Stimulated activated CD4-positive, alpha-beta T cell treated with anti-CD3 and anti-CD28 coated beads, Interleukin-2, amount 100 ng/mL, for 48 hours (primary cell): ENCODE measurements at regions not wholly inside any gene's neighbourhood (a gene's known extent, or its start where the extent isn't known, plus 50 kb on each side); places are given as distances from the start of the nearest gene placed in this dataset.
"Not testable (repeated sequence)": the region's sequence is repeated elsewhere in the genome, so short reads cannot be mapped to it uniquely, and the experiment has no call there.

Experiments used
- DNase-seq, 2 donors: peaks; one replicate each; pipeline ENCODE4 v3.0.0-alpha.2; 2020

DNA sequence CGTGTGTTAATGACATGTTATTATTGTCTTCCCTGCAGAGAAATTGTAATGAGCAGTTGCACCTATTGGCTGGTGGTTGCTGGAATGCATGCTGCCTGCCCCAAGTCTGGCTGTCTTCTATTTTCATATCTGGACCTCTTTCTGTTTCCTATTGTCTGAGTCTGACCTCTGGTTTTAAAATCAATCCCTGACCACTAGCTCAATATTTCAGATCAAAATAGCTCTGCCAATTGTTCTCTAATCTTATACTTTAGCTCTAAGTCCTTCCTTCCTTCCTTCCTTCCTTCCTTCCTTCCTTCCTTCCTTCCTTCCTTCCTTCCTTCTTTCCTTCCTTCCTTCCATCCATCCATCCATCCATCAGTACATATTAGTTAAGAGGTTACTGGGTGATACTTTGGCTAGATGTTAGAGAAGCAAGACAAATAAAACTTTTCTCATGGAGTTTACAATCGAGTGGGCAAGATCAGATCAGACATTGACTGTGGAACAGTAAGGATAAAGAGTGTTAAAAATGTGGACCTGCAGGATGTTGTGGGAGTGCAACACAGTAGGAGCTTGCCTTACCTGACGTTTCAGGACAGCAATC lies 417.1 kb downstream of the SOCS6 start:
- DNase-seq, result no peak

DNA sequence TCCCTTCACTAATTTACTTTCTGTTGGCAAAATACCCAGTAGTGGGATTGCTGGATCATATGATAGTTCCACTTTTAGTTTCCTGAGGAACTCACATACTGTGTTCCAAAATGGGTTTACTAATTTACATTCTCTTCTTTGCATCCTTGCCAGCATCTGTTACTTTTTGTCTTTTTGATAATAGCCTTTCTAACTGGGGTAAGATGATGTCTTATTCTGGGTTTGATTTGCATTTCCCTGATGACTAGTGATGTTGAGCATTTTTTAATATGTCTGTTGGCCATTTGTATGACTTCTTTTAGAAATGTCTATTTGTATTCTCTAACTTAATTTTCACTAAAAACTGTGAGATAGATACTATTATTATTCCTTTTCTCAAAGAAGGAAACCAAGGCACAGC lies 411.7 kb downstream of the SOCS6 start:
- no peak for DNase-seq

DNA sequence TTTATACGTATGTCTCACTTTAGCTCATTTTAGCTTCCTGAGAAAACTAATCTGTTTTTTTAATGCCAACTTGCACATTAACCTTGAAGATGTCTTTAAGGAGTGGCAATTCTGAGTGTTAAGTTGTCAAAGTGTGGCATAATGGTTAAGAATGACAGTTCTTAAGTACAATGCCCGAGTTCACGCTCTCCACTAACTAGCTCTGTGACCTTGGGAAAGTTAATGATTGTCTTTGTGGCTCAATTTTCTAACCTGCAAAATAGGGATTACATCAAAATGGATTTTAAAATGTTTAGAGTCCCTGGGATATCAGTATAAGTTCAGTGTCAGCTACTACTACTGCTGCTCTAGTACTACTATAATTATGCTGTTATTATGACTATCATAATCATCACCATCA lies 409.7 kb downstream of the SOCS6 start:
- no peak for DNase-seq

DNA sequence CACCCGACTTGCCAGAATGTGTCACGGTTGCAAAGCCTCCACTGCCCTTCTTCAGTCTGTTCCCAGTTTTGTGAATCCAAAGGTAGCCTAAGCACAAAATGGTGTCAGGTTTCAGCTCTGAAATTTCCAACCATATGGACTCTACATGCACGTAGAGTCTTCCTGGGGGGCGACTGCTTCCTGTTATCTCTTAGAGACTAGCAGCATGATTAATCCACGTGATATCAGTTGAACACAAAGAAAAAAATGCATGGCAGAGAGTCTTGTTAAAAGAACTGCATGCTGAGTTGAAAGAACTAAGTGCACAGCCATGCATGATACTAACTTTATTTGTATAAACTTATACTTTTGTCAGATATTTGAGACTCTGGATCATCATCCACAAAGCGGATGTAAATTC lies 404.4 kb downstream of the SOCS6 start:
- DNase-seq, result no peak

DNA sequence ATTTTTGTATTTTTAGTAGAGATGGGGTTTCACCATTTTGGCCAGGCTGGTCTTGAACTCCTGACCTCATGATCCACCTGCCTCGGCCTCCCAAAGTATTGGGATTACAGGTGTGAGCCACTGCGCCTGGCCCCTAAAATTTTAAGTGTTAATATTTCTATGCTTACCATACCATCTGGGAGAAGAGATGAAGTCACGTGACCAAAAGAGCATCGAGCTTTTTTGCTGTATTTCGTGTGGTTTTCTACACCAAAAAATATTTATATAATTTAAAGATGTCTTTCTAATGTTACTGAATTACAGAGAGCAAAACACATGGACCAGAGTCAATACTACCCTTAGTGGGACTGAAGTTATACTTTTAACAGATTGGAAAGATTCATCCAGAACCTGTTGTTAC lies 400.9 kb downstream of the SOCS6 start:
- not testable (repeated sequence) for DNase-seq

DNA sequence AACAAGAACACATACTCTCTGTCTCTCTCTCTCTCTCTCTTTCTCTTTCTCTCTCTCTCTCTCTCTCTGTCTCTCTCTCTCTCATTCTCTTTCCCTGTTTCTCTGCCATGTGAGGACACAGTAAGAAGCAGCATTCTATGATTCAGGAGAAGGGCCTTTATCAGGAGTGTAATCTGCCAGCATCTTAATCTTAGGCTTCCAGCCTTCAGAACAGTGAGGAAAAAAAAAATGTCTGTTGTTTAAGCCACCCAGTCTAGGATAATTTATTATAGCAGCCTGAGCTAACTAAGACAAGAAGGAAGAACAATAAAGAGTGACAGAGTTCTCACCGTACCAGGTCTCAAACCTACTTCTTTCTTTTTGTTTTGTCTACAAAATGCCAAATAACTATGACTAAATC lies 399.4 kb downstream of the SOCS6 start:
- DNase-seq, result no peak

DNA sequence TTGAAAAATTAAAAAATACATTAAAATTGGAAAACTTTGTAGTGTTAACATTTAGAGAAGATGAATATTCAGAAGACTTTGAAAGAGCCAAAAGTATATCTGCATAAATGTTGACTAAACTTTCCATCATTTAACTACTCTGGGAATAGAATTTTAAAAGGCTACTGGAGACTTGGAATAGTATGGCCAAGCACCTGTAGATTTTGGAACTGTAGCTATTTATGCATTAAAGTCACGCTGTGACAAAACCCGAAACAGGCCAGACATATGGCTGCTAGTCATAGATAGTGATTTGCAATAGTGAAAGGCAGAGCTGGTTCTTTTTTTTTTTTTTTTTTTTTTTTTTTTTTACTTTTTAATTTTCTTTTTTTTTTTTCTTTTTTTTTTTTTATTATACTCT lies 396.0 kb downstream of the SOCS6 start:
- DNase-seq, result no peak

DNA sequence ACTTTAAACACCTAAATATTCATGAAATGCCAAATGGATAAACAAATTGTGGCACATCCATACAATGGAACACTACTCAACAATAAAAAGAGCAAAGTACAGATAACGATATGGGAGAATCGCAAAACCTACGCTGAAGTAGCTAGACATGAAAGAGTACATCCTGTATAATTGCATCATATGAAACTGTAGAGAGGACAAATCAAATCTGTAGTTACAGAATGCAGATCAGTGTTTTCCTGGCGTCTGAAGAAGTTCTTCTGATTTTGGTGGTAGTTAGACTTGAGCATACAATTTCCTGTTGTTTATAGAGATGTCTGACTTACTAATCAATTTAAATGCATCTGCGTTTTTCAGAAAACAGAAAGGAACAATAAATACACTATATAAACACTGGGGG lies 394.4 kb downstream of the SOCS6 start:
- no peak for DNase-seq

DNA sequence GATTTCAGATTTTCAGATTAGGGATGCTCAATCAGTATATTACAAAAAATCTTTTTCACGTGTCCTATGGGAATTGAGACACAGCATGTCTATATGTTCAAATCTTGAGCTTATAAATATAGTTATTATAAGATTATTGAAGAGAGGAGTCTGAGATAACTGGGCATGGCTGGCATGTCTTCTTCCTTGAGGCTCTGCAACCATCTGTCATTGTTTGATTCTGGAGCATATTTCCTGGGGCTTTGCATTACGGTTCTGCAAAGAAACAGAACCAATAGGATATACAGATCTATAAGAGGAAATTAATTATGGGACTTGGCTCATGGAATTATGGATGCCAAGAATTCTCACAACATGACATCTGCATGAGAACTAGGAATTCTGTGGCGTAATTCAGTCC lies 386.1 kb downstream of the SOCS6 start:
- no peak for DNase-seq

DNA sequence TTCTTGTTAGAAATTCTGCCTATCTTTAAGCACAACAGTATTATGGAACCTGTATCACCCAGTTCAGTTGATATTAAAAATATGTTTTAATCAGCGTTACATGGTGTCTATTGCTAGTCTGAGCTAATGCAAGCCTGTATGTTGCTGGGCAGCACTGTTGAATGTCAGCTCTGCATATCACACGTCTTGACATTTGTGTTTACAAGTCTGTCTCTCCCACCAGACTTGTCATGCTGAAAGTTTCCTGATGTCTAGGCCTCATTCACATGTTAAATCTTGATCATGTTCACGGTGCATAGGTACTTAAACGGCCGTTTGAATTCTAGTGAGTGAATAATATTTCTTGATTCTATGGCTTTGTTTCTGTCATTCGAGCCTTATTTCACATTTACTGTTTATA lies 385.0 kb downstream of the SOCS6 start:
- no peak for DNase-seq

DNA sequence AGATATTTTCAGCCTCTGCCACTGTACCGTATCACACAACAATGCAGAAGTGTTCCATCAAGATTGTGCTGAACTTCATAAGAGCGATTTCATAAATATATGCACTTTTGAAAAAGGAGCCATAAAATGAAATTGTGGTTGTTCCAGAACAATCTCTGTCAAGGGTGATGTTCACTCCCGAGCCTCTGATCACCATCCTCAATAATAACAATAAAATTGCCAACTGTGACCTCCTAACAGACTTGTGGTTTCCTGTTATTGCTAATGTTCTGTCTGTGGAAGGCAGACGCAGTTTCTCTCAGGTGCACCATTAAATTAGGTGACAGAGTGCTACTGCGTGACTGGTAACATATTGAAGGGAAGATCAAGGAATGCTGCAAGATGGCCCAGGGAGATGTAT lies 383.7 kb downstream of the SOCS6 start:
- DNase-seq, result no peak

DNA sequence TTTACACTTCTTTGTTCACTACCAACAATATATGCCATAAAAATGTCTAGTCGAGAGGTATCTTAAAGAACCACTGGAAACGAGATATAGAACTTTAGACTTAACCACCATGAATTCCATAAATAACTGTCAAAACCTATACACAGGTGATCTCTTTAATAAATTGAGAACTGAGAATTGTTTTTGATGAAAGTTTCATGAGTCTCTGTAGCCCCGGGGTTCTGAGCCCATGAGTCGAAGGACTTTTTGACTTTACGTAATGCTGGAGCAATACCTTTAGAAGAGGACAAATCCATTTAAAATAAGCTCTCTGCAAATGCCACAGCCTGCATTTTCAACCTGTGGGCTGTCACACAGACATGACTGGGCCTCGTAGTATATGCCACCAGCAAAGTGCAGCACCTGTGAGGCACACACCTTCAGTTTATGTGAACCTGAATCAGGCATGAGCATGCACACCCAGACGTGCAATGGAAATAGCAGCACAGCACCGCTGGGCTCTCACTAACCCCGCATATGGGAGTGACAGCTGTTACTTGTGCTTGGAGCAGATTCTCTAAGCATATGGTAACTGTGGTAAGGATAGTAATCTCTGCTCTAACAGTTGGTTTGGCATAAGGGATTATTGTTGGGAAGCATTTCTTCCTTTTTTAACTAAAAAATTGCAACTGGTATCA lies 383.2 kb downstream of the SOCS6 start:
- no peak for DNase-seq

DNA sequence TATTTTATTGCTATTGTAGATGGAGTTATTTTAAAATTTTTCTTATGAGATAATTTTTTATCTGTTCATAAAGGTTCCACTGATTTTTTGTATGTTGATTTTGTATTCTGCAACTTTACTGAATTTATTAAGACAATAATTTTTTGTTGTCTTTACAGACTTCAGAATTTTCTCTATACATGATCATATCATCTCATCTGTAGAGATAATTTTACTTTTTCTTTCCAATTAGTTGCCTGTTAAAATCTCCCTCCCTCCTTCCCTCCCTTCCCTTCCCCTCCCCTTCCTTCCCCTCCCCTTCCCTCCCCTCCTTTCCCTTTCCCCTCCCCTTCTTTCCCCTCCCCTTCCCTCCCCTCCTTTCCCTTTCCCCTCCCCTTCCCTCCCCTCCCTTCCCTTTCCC lies 378.1 kb downstream of the SOCS6 start:
- no peak for DNase-seq

DNA sequence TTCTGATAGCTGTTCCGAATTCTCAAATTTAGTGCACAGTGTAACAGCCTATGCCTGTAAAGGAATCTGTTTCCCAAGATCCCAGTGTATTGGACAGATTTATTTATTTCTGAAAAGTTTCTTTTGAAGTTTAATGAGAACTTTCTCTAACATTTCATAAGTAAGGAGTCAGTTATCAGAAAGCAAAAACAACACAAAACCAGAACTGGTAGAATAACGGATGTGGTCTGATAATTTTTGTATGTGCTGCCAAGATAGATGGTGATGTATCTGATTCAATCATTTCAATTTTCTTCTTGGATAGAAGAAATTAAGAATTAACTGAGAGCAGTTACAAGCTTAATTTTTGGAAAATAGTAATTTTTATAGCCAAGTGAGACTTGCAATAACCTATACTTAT lies 374.3 kb downstream of the SOCS6 start:
- DNase-seq, result no peak

DNA sequence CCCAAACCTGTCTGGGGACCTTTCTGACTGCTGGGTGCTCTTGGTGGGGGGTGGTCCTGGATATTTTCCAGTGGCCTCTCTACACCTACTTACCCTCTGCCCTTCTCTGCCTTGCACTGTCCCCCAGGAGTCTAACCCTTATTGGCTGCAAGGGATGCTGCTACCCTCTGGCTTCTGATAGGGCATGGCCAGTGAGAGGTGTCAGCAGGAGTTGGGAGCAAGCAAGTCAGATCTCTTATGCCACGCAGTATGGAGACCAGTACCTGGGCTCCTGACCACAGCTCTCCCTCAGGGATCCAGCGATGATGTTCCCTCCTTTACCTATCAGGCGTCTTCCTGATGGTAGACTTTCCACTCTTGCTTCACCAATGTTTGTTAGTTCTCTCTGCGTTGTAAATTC lies 373.7 kb downstream of the SOCS6 start:
- no peak for DNase-seq

DNA sequence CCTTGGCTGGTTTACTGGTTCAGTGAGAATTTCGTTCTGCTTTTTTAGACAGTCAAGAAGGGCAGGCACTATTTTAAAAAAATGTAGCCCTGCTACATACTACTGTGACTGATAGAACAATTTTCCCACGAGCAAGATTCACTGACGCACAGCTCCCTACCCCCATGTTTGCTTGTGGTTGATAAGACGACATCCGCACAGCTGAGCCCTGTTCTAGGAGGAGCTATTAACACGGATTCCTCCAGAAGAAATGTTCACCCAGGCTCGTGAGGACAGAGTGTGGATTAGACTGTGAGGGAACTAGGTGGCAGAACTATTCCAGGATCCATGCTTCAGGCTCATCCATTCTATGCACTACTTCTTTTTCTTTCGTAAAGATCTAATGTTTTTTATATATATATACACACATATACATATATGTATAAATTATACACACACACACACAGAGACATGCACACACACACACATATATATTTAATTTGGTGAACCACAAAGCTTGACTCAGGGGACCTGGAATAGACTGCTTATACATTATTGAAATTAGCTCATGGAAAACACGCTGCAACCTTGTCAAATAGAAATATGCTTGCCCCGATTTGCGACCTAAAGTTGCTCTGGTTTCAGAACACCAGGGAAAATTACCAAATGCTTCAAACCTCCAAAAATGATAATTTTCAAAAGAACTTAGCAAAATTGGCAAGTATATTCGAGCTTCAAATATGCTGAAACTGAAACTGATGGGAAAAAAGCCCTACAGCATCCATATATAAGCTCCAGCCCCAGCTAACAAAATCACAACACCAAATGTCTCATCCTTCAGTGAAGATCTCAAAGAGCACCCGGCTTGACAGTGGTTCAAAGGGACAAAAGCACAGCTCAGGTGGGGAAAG lies 370.4 kb downstream of the SOCS6 start:
- DNase-seq, result no peak

DNA sequence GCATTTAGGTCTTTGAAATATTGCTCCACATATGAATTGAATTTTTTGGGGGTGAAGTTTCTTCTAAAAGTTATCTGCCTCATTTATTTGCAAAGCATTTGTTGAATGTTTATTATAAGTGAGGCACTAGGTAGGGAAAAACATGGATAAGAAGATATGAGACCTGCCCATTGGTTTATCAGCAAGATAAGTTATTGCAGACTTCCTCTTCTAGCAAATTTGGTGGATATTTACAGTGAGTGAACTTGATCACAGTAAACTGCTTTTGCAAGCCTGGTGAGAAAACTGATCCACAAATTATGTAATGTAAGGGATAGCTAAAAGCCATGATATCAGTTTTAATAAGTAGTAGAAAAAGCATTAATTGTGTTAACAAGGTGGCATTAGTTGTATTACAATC lies 364.8 kb downstream of the SOCS6 start:
- no peak for DNase-seq

DNA sequence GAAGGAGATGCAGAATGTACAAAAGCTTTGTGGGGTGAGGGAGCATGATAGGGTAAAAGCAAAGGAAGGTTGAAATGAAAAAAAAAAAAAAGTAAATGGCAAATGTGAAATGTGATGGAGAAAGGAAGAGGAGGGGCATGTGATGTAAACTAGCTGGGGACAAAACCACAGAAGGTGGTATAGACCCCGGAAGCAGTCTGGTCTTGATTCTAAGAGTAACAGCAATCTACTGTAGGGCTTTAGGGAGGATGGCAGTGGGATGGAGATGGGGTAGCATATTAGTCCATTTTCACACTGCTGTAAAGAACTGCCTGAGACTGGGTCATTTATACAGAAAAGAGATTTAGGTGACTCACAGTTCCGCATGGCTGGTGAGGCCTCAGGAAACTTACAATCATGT lies 362.0 kb downstream of the SOCS6 start:
- no peak for DNase-seq

DNA sequence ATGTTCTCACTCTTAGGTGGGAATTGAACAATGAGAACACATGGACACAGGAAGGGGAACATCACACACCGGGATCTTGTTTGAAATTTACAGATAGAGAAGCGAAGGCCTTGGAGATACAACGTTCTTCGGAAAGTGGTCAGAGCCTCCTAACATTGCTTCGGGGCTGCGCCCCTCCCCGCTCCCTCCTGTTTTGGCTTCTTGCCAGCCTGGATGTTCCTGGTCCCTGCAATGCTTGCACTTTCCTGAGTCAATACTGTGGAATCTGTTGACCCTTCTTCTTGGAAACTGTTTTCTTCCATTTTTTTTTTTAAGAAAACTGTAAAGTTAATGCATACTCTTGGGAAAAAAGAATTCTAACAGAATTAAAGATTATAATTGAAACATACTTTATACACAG lies 360.8 kb downstream of the SOCS6 start:
- DNase-seq, result no peak

DNA sequence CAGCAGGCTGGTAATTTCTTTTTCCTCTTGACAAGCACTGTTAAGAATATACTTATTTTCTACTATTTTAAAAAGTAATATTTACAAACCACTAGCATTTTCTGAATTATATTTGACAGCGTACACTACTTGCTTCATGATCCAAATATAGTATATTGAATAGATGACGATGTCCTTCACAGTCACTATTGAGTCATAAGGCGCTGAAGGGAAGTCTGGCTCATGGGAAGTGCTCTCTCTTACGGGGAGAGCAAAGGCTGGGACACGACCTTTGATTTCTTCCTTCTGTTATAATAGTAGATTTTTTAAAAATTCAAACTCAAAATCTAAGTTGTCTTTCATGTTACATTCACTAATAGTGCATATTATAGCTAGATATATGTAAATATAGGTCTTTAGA lies 357.1 kb downstream of the SOCS6 start:
- DNase-seq, result no peak

DNA sequence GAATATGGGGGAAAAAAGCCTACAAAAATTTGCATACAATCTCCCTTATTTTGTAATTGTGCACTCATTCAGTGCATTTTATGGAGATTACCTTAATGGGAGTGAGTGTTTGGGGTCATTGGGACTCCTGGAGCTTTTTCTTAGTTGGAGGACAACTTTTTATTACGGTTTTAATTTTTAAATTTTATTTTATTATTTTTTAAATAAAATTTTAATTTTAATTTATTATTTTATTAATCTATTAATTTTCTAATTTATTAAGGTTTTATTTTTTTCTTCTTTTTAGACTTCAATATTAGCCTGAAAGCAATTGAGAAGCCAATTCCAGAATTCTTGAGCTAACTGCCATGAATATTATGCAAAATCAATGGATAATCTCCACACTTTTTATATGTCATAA lies 355.0 kb downstream of the SOCS6 start:
- no peak for DNase-seq

DNA sequence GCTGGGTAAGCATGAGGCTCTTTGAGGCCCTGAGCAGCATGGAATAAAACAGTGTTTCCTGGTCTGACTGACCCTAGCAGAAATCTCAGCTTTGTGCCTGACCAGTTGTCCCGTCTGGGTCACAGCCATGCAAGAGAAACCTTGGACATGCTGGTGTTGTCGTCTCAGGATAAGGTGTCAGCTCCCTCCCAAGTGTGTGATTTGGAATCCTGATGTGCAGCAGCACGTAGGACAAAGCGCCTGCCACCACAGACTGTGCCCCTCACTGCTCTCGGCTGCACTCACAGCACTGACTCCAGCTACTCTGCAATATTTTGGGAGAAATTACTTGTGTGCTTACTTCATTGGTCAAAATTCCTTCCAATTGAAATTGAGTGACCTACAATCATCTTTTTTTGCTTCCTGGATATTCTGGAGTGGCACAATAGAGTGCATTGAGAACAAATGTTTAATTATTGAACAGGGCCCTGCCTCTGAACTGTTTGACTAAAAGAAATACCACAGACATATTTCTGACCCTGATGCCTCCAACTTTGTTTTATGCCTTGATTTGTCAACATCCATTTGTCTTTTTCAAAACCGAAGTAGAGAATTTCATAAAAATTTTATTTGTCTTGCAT lies 352.4 kb downstream of the SOCS6 start:
- DNase-seq, result no peak

DNA sequence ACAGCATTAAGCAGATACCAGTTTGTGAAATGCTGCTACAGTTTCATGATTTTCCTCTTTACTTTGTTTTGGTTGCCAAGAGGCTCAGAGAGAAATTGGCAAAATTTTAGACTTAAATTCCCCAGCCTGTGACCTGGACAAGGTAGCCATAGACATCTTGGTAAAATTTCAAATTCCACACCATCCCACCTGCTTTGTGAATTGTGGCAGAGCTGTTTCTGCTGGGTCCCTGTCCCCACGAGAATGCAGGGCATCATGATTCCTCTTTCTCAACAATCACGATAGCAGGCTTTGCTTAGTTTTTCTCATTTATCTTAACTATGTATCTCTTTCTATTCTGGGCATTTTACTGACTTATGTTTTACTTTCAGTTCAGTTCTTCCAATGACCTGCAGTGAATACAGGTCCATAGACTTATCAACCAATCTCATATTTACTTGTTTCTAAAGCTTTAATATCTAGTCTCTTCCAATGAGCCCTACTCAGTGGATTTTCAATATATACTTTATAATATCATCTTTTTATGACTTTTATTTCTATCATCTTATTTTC lies 351.6 kb downstream of the SOCS6 start:
- no peak for DNase-seq

DNA sequence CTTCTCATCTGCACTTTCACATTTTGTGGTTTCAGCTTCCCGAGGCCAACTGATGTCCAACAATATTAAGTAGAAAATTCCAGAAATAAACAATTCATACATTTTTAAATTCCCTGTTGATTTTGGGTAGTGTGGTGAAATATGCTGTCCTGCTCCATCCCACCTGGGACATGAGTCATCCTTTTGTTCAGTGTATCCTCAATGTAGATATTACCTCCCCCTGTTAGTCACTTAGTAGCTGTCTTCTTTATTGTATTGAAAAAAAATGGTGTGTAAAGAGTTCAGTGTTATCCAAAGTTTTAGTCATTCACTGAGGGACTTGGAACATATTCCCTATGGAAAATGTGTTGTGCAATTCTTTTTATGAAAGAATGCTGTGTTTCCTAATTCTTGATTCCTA lies 348.1 kb downstream of the SOCS6 start:
- DNase-seq, result no peak
